Effector memory CD4-positive, alpha-beta T cell (primary cell): ENCODE measurements at regions not wholly inside any gene's neighbourhood (a gene's known extent, or its start where the extent isn't known, plus 50 kb on each side); places are given as distances from the start of the nearest gene placed in this dataset.

Source experiments
- DNase-seq, 3 donors: peaks; one replicate each; pipeline ENCODE4 v3.0.0-alpha.2; 2020
- H3K27ac ChIP-seq: 2 replicates; pipeline ENCODE4 v1.7.0; 2013; ENCODE audit warnings: mild to moderate bottlenecking, low read length, moderate library complexity; ENCODE audit not compliant: insufficient read depth, poor library complexity, severe bottlenecking
- H3K27me3 ChIP-seq: replicated peaks from 2 replicates; pipeline ENCODE4 v1.7.0; 2013; ENCODE audit warnings: mild to moderate bottlenecking, low read length; ENCODE audit not compliant: insufficient read depth, control insufficient read depth, poor library complexity, severe bottlenecking
- H3K36me3 ChIP-seq: 2 replicates; pipeline ENCODE4 v1.7.0; 2013; ENCODE audit warnings: mild to moderate bottlenecking, low read length, moderate library complexity; ENCODE audit not compliant: control insufficient read depth, insufficient read depth
- H3K4me1 ChIP-seq: 2 replicates; pipeline ENCODE4 v1.7.0; 2013; ENCODE audit warnings: low read length, mild to moderate bottlenecking; ENCODE audit not compliant: control insufficient read depth, insufficient read depth, poor library complexity, severe bottlenecking
- H3K4me3 ChIP-seq: 2 replicates; pipeline ENCODE4 v1.7.0; 2013; ENCODE audit warnings: low read length, low read depth, mild to moderate bottlenecking; ENCODE audit not compliant: insufficient read depth, poor library complexity, severe bottlenecking
- H3K9me3 ChIP-seq: 2 replicates; pipeline ENCODE4 v1.7.0; 2013; ENCODE audit warnings: mild to moderate bottlenecking, low read length, moderate library complexity; ENCODE audit not compliant: control insufficient read depth

DNA sequence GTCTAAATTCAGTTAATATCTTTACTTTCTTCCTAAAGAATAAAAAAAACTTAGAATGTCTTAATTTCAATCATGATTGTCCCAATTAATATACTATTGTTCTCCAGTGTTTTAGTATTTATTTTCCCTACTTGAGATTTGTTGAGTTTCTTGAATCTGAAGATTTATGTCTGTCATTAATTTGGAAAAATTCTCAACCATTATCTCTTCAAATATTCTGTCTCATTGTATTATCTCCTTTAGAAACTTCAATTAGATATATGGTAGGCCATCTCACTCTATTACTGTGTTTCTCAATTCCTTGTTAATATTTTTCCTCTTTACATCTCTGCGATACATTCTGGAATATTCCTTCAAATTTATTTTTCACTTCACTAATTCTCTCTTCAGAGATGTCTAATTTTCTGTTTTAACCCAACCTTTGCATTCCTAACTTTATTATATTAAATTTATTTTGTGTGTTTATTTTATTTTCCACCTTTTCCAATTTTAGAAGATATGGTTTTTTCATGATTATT is 268.6 kb downstream of the QKI start:
- no peak for DNase-seq
- H3K4me3 ChIP-seq, result no peak overlapping the region
- H3K9me3 ChIP-seq, result no peaks in the 10 kb centered on the region
- no peaks in the 10 kb centered on the region for H3K27me3 ChIP-seq
- no peaks in the 10 kb centered on the region for H3K4me1 ChIP-seq
- no peaks in the 10 kb centered on the region for H3K36me3 ChIP-seq
- no peak overlapping the region for H3K27ac ChIP-seq

DNA sequence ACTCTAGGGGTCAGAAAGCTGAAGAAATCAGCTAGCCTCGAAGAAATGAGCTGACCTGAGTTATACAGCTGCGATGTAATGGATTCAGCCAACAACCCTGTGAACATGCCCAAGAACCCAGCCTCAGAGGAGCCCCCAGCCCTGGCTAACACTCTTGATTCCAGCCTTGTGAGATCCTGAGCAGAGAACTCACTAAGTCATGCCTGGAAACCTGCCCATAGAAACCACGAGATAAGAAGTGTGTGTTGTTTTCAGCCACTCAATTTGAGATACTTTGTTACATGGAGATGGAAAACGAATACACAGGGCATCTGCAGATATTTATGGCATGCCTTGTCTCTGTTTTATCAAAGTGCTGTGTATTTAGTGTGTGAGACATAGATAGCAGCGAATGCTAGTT is 265.2 kb downstream of the QKI start:
- no peak overlapping the region for H3K27ac ChIP-seq
- no peak for DNase-seq
- H3K4me1 ChIP-seq, result no peaks in the 10 kb centered on the region
- H3K4me3 ChIP-seq, result no peak overlapping the region
- no peaks in the 10 kb centered on the region for H3K36me3 ChIP-seq
- no peaks in the 10 kb centered on the region for H3K27me3 ChIP-seq
- no peaks in the 10 kb centered on the region for H3K9me3 ChIP-seq

DNA sequence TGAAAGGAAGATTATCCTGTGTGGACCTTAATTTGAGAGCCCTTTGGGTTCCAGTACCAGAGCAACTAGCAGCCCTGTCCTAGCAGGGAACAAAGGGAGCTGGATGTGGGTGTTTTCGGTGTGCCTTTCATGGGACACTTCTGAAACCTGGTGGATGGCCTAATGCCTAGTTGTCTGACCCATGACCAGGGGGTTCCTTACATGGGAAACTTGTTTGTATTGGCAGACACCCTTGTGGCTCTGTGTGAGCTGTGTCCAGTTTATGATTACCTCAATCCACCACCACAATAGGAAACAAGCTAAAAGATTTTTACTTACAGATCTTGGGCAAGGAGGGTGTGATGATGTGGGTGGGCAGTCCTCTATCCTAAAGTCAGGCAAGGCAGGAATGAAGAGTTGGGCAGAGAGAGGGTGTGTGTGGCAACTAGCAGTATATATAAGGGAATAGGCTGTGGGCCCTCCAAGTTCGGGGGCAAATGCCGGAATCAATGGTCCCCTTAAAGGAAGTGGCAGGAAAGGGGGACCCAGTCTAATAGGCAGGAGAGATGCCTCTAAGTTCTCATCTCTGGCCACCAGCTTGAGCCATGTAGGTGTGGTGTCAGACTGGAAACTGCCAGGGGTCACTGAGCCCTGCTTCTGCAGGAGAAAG is 264.6 kb downstream of the QKI start:
- no peak for DNase-seq
- no peaks in the 10 kb centered on the region for H3K27me3 ChIP-seq
- no peaks in the 10 kb centered on the region for H3K36me3 ChIP-seq
- H3K4me1 ChIP-seq, result no peaks in the 10 kb centered on the region
- H3K27ac ChIP-seq, result no peak overlapping the region
- no peaks in the 10 kb centered on the region for H3K9me3 ChIP-seq
- no peak overlapping the region for H3K4me3 ChIP-seq

DNA sequence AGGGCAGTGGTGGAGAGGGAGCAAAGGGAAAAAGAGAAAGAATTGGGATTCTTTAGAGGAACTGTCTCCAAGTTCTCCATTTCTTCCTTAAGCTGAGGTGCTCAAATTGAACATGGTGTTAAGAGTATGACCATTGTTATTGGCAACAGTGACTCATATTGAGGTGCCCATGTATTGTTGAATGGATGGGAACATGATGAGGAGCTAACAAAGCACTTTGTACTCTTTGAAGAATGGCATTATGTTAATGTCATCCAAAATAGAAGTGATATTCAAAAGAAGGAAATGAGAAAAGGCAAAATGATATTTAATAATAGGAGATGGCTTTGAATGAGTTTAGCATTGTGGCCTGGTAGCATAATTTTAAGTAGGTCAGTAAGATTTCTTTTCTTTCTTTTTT is 261.1 kb downstream of the QKI start:
- no peak for DNase-seq
- no peaks in the 10 kb centered on the region for H3K36me3 ChIP-seq
- H3K4me3 ChIP-seq, result no peak overlapping the region
- no peaks in the 10 kb centered on the region for H3K4me1 ChIP-seq
- H3K27ac ChIP-seq, result no peak overlapping the region
- H3K27me3 ChIP-seq, result no peaks in the 10 kb centered on the region
- no peaks in the 10 kb centered on the region for H3K9me3 ChIP-seq

DNA sequence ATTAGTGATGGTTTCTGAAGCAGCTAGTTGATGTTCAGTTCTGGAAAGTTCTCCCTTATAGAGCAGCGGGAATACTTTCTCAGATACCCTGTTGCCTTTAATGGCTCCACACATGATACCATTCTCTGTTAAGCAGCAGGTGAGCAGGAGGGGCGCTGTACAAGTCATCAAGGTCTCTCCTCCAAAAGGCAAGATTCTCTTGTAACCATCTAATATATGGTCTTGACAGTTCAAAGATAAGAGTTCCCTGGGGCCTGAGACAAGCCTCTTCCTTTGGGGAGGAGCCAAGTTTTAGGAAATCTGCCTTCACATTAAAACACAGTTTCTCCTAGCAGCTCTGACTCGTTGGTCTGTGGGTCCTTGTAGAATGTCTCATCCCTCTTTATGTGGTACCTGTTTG is 258.2 kb downstream of the QKI start:
- Histone ChIP-seq H3K27me3 (no peaks in the 10 kb centered on the region), H3K9me3 (no peaks in the 10 kb centered on the region), H3K36me3 (no peaks in the 10 kb centered on the region), H3K27ac (no peak overlapping the region), H3K4me3 (no peak overlapping the region), H3K4me1 (no peaks in the 10 kb centered on the region)
- DNase-seq, result no peak

DNA sequence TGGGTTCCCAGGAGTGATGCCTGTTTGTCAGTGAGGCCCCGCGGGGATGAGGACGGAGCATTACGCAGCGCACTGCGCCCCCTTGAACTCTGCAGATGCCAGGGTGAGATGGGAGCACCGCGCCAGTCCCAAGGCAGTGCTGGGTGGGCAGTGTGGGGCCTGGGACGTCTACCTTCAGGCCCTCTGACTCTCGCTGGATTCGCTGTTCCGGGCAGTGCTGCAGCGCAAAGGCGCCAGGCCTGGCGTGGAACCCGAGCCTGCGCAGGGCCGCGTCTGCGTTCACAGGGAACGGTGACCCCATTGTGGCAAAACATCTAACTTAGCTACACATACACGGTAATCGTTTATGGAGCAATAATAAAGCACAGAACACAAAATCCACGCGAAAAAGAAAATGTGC is 257.3 kb downstream of the QKI start:
- DNase-seq, result no peak
- no peaks in the 10 kb centered on the region for H3K36me3 ChIP-seq

DNA sequence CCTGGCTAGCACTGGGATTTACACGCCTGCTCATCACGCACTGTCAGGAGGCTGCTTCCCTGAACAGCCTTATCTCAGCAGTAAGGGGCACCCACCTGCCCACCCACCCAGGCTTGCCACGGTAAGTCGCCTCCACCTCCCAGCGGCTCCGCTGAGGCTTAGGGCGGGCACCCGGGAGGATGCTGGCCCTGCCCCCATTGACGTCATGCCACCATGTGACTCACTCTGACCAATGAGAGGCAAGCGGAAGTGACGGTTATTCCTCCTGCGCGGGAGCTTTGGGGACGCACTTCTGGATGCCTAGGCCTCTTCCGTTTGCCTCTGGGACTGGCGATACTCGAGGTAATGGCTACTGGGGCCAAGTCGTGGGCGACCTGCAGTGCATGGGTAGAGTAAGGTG is 256.8 kb downstream of the QKI start:
- Histone ChIP-seq H3K4me1 (no peaks in the 10 kb centered on the region), H3K4me3 (no peak overlapping the region)

More for the DNA sequence above, 257.3 kb downstream of the QKI start:
- H3K9me3 ChIP-seq, result no peaks in the 10 kb centered on the region
- no peaks in the 10 kb centered on the region for H3K4me1 ChIP-seq
- no peaks in the 10 kb centered on the region for H3K27me3 ChIP-seq
- H3K4me3 ChIP-seq, result no peak overlapping the region
- H3K27ac ChIP-seq, result no peak overlapping the region

DNA sequence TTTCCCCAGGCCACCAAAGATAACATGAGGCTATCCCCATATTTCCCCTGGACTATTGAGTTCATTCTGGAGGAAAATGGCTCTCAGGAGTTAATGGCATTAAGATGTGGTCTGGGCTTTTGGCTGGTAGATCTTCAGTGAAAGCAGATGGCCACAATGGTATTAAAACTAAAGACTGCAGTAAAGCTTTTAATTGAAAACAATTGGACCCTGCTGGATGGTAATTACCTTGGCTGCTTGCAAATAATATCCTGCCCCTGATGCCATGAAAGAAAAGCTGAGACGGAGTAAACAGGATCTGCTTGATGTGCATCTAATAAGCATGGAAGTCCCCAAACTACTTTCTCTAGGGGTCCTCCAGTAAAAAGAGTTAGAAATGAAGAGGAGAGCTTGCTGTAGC is 255.8 kb downstream of the QKI start:
- Histone ChIP-seq H3K4me3 (no peak overlapping the region), H3K27me3 (no peaks in the 10 kb centered on the region), H3K4me1 (no peaks in the 10 kb centered on the region), H3K9me3 (no peaks in the 10 kb centered on the region), H3K27ac (no peak overlapping the region), H3K36me3 (no peaks in the 10 kb centered on the region)
- no peak for DNase-seq

More for the DNA sequence above, 256.8 kb downstream of the QKI start:
- Histone ChIP-seq H3K9me3 (no peaks in the 10 kb centered on the region), H3K36me3 (no peaks in the 10 kb centered on the region), H3K27me3 (no peaks in the 10 kb centered on the region), H3K27ac (no peak overlapping the region)
- DNase-seq, result no peak

DNA sequence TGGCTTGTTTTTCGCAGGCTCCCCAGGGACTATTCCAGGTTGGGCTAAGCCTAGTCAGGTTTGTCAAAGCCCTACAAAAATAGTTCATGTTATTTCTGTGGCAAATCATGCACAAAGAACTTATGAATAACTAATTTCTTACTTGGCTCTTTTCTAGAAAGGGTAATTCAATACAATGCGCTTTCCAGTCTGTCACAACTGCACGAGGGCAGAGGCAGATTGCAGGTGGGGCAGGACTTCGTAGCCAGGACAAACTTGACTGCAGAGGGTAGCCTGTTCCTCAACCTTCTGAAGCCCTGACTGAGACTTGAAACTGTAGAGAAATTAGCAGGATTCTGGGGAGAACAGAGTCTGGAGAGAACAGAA is 253.5 kb downstream of the QKI start:
- Histone ChIP-seq H3K27me3 (peaks cover 3% of the 10 kb centered on the region), H3K27ac (no peak overlapping the region), H3K4me1 (no peaks in the 10 kb centered on the region), H3K36me3 (no peaks in the 10 kb centered on the region), H3K4me3 (no peak overlapping the region), H3K9me3 (no peaks in the 10 kb centered on the region)
- DNase-seq, result no peak

DNA sequence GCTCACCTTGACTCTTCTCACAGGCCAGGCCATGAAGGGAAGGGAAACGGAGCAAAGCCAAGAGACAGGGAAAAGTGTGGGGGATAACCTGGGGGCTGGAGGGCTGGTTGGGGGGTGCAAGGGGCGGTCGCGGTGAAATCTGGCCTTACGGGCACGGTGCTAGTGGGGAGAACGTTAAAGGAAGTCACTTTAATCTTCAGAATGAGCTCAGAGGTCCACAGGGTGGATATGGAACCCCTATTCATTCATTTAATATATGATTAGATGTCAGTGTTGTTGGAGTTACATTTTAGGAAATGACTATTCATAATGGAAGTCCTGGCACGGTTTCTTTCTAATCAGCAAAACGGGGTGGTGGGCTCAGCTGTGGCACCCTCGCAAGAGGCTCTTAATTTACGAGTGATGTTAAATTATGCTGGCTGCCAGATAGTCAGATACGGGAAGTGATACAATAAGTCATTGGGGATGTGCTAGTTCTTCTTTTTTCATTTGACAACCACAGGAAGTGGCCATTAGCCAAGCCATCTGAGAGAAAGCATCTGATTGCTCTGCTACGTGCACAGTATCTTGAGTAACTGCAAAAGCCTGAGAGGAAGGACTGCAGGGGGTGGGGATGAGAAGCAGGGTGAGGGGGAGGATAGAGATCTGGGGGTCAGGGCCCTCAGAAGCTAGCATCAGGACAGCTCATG is 253.0 kb downstream of the QKI start:
- H3K27me3 ChIP-seq, result peaks cover 3% of the 10 kb centered on the region
- no peaks in the 10 kb centered on the region for H3K9me3 ChIP-seq
- H3K27ac ChIP-seq, result no peak overlapping the region
- DNase-seq, result no peak
- no peaks in the 10 kb centered on the region for H3K4me1 ChIP-seq
- H3K36me3 ChIP-seq, result no peaks in the 10 kb centered on the region
- no peak overlapping the region for H3K4me3 ChIP-seq
